HG02852 (cell line): ENCODE measurements at regions not wholly inside any gene's neighbourhood (a gene's known extent, or its start where the extent isn't known, plus 50 kb on each side); places are given as distances from the start of the nearest gene placed in this dataset.
A peak's percentile ranks its signal among the peaks of the same experiment; 100 is the strongest.
"Not testable (repeated sequence)": the region's sequence is repeated elsewhere in the genome, so short reads cannot be mapped to it uniquely, and the experiment has no call there.

Source experiments
- ATAC-seq: cut with Tn5 transposase; IDR thresholded peaks from one replicate; pipeline ENCODE4 v1.9.1; 2021; ENCODE audit warnings: mild to moderate bottlenecking, moderate library complexity; ENCODE audit not compliant: unreplicated experiment

GRCh38 chr4:118586357-118586790, 98.8 kb upstream of the METTL14 start:
- ATAC-seq, result no peak

DNA sequence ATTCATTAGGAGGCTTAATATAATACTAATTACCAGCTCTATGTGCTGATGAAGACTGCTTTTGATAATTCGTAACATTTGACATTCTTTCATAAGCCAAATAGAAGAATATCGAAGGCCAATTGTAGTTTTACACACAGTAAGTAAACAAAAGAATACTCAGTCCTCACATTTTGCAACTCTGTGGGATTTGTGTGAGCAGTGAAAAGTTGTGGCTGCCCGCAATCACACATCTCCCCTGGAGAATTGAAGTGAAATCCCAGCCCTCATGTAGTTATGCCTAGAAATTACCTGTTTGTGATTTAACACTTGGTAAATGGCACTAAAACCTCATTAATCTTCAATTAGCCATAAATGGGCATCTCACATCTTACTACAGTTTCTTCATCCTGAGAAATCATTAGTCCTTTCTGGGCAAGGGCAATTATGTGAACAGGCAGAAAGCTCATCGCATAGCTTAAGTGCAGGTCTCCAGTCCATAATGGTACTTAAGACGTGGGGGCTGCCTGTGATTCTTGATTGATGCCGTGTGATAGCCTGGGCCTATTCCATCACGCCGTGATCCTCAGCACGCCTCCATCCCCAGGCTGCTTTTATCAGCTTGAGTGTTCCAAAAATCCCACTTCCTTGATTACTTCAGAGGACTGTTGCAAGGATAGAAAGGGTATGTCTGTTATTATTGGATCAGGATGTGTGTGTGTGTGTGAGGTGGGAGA, 97.9 kb upstream of the METTL14 start:
- ATAC-seq, result no peak

- no peak for ATAC-seq
These were observed 97.2 kb upstream of the METTL14 start for GRCh38 chr4:118587946-118588345.

DNA sequence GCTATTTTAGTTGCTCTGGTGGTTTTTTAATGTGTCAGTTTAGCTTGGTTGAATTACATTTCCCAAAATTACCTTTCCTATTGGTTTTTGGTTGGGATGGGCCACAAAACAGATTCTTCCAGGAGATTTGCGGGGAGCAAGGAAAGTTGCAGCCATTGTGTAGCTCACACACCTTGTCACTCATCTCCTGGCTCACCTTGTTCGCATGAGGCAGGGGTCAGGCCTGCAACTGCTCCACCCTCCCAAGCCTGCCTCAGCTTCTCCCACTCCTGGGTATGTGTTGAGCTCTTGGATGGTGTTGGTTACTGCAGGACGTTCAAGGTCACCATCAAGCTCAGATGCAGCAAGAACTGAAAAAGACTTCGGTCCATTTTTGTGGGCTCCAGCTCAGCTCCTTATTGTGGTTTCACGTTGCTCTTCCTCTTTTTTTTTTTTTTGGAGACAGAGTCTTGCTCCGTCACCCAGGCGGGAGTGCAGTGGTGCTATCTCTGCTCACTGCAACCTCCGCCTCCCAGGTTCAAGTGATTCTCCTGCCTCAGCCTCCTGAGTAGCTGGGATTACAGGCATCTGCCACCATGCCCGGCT, 95.6 kb upstream of the METTL14 start:
- no peak for ATAC-seq

DNA sequence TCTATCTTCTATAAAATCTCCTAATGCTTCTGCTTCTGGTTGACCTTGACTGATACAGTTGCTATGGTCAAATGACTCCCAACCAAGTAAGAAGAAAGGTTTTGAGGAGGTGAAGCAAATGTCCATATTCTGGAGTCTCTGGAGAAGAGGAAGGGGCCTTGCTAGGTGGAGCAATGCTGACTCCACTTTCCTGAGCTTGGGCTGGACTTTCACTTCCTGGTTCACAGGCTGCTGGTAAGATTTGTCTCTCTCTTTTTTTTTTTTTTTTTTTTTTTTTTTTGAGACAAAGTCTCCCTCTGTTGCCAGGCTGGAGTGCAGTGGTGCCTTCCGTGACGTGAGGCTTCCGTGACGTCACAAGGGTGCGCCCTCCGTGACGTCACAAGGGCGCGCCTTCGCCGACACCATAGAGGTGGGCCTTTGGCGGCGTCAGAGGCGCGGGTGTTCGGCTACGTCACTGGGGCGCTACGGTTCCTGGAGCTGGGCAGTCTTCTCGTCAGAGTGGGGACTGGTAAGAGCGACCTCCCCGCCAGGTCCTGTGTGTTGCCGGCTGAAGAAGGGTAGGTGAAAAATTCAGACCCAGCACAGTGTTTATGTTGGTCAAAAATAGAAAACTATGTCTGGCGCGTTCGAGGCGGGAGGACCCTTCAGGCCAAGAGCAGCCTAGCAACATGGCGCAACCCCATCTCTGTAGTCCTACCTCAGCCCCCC, 93.7 kb upstream of the METTL14 start:
- peak; percentile 97 for ATAC-seq

GRCh38 chr4:118592289-118592688, 92.9 kb upstream of the METTL14 start:
- not testable (repeated sequence) for ATAC-seq

DNA sequence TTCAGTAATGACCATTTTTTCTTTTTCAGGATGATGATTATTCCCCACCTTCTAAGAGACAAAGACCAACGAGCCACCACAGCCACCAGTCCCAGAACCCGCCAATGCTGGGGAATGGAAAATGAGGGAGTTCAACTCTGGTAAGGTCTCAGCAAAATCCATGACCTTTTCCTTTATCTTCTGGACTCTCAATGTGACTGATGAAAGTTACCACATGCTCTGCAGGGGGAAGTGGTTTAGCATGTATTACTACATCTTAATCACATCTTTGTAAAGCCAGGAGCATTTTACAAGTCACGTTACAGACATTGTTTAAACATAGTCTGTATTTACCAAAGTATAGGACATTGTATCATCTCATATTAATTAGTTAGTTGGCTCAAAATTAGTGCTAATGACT, 89.3 kb upstream of the METTL14 start:
- ATAC-seq, result not testable (repeated sequence)

GRCh38 chr4:118625097-118625496, 60.1 kb upstream of the METTL14 start:
- ATAC-seq, result not testable (repeated sequence)

GRCh38 chr4:118629697-118630096, 55.5 kb upstream of the METTL14 start:
- not testable (repeated sequence) for ATAC-seq

GRCh38 chr4:118630897-118631296, 54.3 kb upstream of the METTL14 start:
- ATAC-seq, result not testable (repeated sequence)

GRCh38 chr4:118631321-118632050, 53.7 kb upstream of the METTL14 start:
- not testable (repeated sequence) for ATAC-seq

- not testable (repeated sequence) for ATAC-seq
These were observed 51.7 kb upstream of the METTL14 start for GRCh38 chr4:118633476-118633875.

DNA sequence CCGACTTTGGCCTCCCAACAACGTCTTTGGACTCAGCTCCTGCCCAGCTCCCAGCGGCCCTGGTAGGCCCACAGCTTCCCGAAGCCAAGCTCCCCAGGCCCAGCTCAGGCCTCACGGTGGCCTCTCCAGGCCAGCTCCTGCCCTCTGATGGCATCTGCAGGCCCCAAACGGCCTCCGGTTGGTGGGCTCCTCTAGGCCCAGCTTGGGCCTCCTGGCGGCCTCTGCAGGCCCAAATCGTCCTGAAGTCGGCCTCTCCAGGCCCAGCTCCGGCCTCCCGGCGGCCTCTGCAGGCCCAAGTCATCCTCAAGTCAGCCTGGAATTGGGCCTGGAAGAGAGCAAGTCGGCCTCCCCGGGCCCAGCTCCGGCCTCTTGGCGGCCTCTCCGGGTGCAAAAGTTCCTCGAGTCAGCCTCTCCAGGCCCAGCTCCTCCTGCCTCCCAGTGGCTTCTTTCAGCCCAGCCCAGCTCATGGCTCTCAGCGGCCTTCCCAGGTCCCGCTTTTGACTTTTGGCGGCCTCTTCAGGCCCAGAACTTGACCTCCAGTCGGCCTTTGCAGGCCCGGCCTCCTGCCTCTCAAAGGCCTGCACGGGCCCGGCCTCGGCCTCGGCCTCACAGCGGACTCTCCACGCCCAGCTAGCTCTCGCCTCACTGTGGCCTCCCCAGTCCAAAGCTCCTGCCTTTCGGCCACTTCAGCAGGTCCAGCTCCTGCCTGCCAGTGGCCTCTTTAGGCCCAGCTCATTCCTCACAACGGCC, 50.9 kb upstream of the METTL14 start:
- not testable (repeated sequence) for ATAC-seq
